Fibroblast of the conjunctiva (primary cell): ENCODE measurements at regions not wholly inside any gene's neighbourhood (a gene's known extent, or its start where the extent isn't known, plus 50 kb on each side); places are given as distances from the start of the nearest gene placed in this dataset.
"Not testable (repeated sequence)": the region's sequence is repeated elsewhere in the genome, so short reads cannot be mapped to it uniquely, and the experiment has no call there.

Source experiments
- DNase-seq: peaks from one replicate; pipeline ENCODE4 v3.0.0-alpha.2; 2010; ENCODE audit warnings: low read depth

GRCh38 chr18:8499810-8500675 is 109.2 kb upstream of the RAB12 start:
- no peak for DNase-seq

GRCh38 chr18:8501044-8501443 is 108.2 kb upstream of the RAB12 start:
- no peak for DNase-seq

DNA sequence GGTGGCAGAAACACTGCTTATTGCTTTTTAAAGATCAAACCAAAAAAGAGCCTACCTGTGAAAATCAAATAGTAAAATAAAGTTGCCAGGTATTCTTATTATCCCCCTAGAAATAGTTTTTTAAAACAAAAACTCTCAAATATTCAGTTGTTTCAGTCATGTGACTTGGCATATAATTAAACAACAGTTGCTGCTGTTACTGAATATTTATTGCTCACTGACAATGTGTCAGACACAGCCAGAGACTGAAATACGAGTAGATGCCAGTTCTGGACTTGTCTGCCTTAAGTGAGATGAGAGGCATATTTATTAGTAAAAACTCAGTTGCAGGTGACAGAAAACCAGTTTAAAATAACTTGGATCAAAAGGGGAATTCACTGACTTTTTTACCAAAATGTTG is 106.0 kb upstream of the RAB12 start:
- no peak for DNase-seq

DNA sequence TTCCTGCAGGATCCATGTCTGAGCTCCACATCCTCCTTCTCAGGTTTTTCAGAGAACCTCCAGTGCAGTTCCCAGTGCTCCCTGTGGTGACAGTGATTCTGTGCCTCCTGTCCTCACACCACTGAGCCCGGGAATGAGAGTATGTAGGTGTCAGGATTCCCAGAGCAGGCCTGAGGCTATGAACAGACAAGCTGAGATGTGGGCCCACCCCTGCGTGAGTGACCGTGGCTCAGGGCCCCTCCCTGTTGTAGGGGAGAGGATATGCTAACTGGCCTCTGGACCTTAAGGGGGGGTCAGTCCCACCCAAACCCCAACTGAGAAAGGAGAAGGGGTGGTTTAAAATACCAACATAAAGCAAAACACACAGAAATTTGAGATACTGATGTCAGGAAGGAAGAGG is 104.8 kb upstream of the RAB12 start:
- no peak for DNase-seq

DNA sequence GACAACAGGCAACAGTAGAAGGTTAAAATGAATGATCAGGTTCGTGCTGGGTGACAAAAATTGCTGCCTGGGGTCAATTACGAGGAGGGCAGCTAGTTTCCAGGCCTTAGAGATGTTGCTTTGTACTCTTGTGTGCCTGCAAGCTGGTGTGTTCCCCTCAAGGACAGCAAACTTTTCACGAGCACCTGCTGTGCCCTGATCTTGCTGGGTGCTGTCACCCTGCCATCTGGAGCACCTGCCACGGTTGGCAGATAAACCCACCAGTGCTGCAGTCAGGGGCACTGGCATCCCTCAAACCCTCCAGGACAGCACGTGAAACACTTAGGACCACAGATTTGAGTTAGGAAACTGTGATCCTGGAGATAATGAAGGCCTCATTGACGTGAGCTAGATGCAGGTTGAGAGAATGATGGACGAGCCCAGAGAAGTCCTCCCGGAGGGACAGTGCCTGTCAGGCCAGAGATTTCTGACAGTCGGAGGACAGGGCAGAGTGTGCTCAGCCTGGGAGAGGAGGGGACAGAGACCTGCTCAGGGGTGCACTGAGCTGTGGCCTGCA is 104.3 kb upstream of the RAB12 start:
- no peak for DNase-seq

DNA sequence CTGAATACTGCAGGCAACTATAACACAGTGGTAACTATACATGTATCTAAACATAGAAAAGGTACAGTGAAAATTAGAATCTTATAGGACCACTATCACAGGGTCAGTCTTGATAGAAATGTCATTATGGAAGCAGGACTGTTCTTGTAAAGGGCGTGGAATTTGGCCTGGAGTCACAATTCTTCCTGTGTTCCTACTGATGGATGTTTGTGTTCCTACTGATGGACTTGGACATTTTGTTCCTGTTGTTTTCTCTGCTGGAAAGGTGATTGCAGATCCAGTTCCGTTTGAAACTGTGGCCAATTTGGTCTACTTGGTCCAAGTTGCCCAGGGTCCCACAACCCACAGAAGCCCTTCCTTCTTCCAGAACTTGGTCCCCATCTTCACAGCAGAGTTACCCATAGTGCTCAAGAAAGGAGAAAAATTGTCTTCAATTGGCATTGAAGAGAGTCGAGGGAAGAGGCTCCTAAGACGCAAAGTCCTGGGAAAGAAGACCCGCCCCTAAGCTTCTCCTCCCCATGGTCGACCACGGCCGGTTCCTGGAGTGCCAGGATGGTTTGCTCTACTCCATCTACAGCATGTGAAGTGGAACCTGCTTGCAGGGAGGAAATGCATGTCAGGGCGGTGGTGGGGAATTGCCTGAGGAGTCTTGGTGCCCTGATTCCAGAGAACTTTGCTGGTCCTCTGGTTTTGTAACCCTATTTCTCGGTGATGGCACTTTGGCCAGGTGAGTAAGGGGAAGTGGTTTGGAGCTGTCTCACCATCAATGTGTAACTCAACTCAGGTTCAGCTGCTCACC is 102.8 kb upstream of the RAB12 start:
- DNase-seq, result no peak

DNA sequence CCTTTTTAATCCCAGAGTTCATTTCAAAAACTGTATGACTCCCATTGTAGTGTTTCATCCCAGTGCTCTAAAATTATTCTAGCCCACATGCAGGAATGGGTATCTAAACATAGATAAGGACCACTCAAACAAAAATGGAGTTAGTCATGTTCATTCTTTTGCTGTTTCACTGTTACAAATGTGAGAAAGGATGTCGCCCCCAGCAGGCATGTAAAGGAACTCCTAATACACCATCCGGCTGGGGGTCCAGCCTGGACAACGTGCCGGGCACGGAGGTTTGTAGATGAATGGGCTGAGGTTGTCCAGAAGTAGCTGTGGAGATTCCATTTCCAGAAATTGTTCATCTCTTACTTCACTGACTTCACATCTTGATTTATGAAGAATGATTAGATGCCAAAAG is 101.9 kb upstream of the RAB12 start:
- no peak for DNase-seq

DNA sequence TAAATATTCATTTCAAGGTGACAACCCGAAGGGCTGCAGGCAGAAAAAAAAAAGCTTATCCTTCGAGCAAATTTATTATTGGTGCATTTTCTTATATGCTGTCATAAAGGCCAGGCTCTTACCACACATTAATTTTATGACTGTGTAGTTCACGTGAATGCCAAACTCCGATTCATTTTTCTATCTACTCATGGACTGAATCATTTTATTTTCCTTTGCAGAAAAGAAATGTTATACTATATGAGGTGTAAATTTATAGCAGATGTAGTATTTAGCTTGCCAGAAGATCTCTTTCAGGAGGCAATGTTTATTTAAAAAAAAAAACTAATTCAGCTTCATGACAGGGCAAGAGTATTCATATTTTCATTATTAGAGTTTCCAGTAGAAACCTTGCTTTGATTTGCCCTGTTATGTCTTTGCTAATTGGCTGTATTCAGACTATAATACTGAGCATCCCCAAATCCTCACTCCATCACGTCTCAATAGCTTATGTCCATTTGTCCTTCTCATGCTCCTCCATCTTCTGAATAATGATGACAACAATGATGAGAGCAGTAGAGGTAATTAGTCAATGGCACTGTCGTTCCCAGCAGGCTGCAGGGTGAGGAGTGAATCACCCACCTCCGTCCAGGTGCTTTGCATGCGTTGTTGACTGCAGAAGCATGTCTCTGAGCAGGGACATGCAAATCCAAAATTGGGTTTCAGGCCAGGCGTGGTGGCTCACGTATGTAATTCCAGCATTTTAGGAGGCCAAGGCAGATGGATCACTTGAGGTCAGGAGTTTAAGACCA is 101.1 kb upstream of the RAB12 start:
- DNase-seq, result peak; percentile 22

- DNase-seq, result no peak
These were observed 96.0 kb upstream of the RAB12 start for GRCh38 chr18:8513249-8513648.

DNA sequence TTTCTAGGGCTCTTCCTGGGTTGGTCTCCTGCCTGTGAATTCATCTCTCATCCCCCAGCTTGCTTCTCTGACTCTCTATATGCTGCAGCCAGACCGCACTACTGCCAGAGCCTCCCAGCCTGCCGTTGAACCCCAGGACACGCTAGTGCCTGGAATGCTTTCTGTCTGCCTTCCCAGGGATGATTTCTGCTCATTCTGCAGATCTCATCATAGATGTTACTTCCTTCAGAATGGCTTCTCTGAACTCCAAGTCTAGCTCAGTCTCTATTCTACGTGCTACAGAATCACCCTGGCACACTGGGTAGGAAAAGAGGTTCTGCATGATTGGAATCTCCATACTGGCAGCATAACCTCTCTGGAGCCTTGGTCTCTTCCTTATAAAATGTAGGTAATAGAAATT is 94.8 kb upstream of the RAB12 start:
- DNase-seq, result no peak

DNA sequence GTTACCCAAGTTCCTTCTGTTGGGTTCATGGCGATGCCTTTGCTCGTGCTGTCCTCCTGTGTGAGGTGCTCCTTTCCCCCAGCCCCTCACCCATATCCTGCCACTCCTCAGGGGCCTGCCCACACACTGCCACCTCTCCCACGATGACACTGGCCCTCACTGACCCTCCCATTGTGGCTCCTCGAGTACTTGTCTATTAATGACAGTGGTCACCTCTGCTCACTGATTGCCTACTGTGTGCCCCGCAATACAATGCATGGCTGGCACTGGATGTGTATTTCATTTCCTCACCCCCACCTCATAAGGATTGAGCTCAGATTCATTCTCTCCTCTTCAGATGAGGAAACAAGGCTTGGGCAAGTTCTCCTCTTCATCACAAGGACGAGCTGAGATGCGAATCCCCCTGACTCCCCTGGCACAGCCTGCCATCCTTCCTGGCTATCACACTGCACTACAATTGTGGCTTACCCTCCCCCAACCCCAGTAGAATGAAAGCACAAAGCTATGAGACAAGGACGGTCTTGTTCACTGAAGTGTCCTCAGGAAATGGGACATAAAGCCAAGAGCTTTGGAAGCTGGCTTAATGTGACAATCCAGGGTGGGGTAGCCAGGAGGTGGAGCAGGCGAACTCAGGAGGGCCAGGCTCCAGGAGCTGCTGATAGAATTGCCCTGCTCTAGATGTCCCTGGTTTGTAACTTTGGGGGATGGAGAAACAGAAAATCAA is 93.9 kb upstream of the RAB12 start:
- DNase-seq, result no peak

GRCh38 chr18:8516371-8517250 is 92.6 kb upstream of the RAB12 start:
- DNase-seq, result no peak

DNA sequence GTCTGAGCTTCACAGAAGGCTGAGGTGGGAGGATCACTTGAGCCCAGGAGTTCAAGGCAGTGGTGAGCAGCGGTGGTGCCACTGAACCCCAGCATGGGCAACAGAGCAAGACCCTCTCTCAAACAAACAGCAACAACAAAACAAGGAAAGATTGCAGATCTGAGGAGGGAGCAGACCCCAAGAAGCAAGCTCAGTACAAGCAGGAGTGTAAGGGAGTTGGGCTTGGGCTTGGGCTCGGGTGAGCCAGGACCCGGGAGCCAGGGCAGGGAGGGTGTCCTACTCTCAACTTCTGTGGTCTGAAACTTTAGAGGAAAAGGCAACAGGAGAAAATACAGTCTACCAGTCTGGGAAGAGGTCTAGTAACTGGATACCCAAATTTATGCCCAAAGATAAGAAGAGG is 92.0 kb upstream of the RAB12 start:
- no peak for DNase-seq

GRCh38 chr18:8519102-8519501 is 90.1 kb upstream of the RAB12 start:
- no peak for DNase-seq

GRCh38 chr18:8520266-8520665 is 89.0 kb upstream of the RAB12 start:
- no peak for DNase-seq

GRCh38 chr18:8522756-8523155 is 86.5 kb upstream of the RAB12 start:
- no peak for DNase-seq

DNA sequence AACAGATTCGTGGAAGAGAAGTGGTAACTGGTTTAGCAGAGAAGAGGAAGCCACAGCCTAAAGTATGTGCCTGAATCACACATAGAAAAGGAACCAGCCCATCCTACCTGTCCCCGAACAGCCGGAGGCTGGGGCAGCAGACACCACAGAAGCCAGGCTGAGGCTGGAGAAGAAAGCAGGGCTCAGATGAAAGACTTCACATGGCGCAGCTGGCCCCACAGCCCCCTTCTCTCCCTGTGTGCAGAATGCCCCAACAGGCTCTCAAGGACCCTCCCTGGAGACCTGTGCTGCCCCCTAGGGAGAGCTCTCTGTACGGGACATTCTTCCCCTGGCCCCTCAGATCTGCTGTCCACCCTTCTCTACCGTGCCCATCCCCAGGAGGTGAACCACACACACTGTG is 83.5 kb upstream of the RAB12 start:
- DNase-seq, result no peak

DNA sequence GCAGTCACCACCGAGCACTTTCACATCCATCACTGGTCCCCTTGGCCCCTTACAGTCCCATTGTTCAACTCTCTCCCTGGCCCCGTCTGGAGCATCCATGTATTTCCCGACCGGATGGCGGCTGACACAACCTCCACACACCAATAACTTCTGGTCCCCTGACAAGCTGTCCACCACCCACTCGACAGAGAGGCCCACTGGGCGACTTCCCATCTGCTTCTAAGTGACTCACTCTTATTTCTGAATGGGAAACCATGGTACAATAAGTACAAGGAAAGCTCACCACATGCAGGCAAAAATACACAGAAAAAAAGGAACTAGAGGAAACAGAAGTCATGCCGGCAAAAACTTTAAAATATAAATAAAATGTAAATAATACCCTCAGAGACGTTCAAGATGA is 82.9 kb upstream of the RAB12 start:
- no peak for DNase-seq

- DNase-seq, result no peak
These were observed 79.6 kb upstream of the RAB12 start for GRCh38 chr18:8529609-8530008.

DNA sequence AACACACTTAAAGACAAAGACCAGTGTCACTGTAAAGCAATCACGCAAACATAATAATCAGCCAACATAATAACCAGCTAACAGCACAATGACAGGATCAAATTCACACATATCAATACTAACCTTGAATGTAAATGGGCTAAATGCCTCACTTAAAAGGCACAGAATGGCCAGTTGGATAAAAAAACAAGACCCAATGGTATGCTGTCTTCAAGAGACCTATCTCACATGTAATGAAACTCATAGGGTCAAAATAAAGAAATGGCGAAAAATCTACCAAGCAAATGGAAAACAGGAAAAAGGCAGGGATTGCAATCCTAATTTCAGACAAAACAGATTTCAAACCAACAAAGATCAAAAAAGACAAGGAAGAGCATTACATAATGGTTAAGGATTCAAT is 78.2 kb upstream of the RAB12 start:
- DNase-seq, result not testable (repeated sequence)

GRCh38 chr18:8536231-8536630 is 73.0 kb upstream of the RAB12 start:
- DNase-seq, result no peak
